Astrocyte (in vitro differentiated cells and primary cell): ENCODE measurements at regions not wholly inside any gene's neighbourhood (a gene's known extent, or its start where the extent isn't known, plus 50 kb on each side); places are given as distances from the start of the nearest gene placed in this dataset.

ENCODE experiments used
- DNase-seq: peaks from one replicate; pipeline ENCODE4 v3.0.0-alpha.2; 2010; ENCODE audit warnings: low read depth
- FAIRE-seq: peaks from 2 replicates; lab custom pipeline; 2011; peaks lifted over from hg19 to GRCh38; lab: Jason Lieb, UNC
- H2AFZ ChIP-seq: 2 replicates; pipeline ENCODE4 v1.6.0; 2012; ENCODE audit warnings: low read depth, low read length, inconsistent platforms
- H3K27ac ChIP-seq: 2 replicates; pipeline ENCODE4 v1.5.1; 2011; ENCODE audit warnings: low read depth, low read length, inconsistent platforms
- H3K27me3 ChIP-seq: 2 replicates; pipeline ENCODE4 v1.6.0; 2011; ENCODE audit warnings: low read length, inconsistent platforms; ENCODE audit not compliant: insufficient read depth
- H3K36me3 ChIP-seq: 2 replicates; pipeline ENCODE4 v1.5.1; 2011; ENCODE audit warnings: low read length, inconsistent platforms; ENCODE audit not compliant: insufficient read depth
- H3K4me1 ChIP-seq: 2 replicates; pipeline ENCODE4 v1.5.1; 2011; ENCODE audit warnings: low read length, inconsistent platforms; ENCODE audit not compliant: insufficient read depth
- H3K4me2 ChIP-seq: 2 replicates; pipeline ENCODE4 v1.6.0; 2012; ENCODE audit warnings: low read length, inconsistent platforms
- H3K4me3 ChIP-seq: 2 replicates; pipeline ENCODE4 v1.5.1; 2011; ENCODE audit warnings: low read depth, mild to moderate bottlenecking, low read length, inconsistent platforms; ENCODE audit not compliant: insufficient read depth
- H3K79me2 ChIP-seq: 2 replicates; pipeline ENCODE4 v1.6.0; 2012; ENCODE audit warnings: mild to moderate bottlenecking, low read length, inconsistent platforms; ENCODE audit not compliant: insufficient read depth
- H3K9ac ChIP-seq: 2 replicates; pipeline ENCODE4 v1.6.0; 2012; ENCODE audit warnings: mild to moderate bottlenecking, low read length, inconsistent platforms
- H3K9me3 ChIP-seq: 2 replicates; pipeline ENCODE4 v1.5.1; 2012; ENCODE audit warnings: low read depth, mild to moderate bottlenecking, low read length, inconsistent platforms; ENCODE audit not compliant: insufficient read depth
- H4K20me1 ChIP-seq: 2 replicates; pipeline ENCODE4 v1.6.0; 2012; ENCODE audit warnings: low read length, inconsistent platforms; ENCODE audit not compliant: insufficient read depth
- H3K27ac Mint-ChIP-seq: one replicate; pipeline ENCODE4 v1.8.0; 2021; ENCODE audit warnings: mild to moderate bottlenecking, mixed read lengths; ENCODE audit not compliant: unreplicated experiment
- H3K27me3 Mint-ChIP-seq: one replicate; pipeline ENCODE4 v1.8.0; 2021; ENCODE audit warnings: low read depth, mixed read lengths; ENCODE audit not compliant: unreplicated experiment
- H3K36me3 Mint-ChIP-seq: one replicate; pipeline ENCODE4 v1.8.0; 2021; ENCODE audit warnings: low read depth, mixed read lengths; ENCODE audit not compliant: unreplicated experiment
- H3K4me1 Mint-ChIP-seq: one replicate; pipeline ENCODE4 v1.8.0; 2021; ENCODE audit warnings: low read depth, mixed read lengths; ENCODE audit not compliant: unreplicated experiment
- H3K4me3 Mint-ChIP-seq: one replicate; pipeline ENCODE4 v1.8.0; 2021; ENCODE audit warnings: mild to moderate bottlenecking, moderate library complexity, mixed read lengths; ENCODE audit not compliant: unreplicated experiment
- H3K9me3 Mint-ChIP-seq: one replicate; pipeline ENCODE4 v1.8.0; 2021; ENCODE audit warnings: mild to moderate bottlenecking, mixed read lengths; ENCODE audit not compliant: unreplicated experiment
- EZH2 ChIP-seq: IDR thresholded peaks from 2 replicates; pipeline ENCODE4 v1.6.1; 2012; ENCODE audit warnings: mild to moderate bottlenecking, low read length, inconsistent platforms; ENCODE audit not compliant: insufficient read depth
- TF ChIP-seq, protein P1 (sequence below): IDR thresholded peaks from 2 replicates; pipeline ENCODE4 v1.5.1; 2011; ENCODE audit warnings: low read depth, mild to moderate bottlenecking, inconsistent platforms, low read length, moderate library complexity; ENCODE audit not compliant: insufficient read depth

DNA sequence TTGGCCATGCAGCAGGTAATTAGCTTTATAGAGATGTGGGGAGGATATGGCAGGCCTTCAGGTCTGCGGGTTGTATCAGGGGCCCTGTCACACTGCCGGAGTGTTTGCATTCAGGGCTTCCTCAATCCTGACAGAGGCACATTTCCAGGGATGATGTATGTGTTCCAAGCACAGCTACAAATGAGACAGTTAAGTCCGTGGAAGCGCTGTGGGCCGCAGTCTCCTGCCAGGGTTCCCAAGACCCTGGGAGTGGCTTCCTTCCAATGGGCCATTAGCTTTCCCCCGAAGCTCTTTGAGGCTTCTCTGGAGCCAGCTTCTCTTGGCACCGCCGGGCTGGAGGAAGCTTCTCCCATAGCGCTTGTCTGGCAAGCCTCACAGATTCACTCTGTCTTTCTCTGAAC, 1524.7 kb upstream of the TMEM132C start:
- no peak overlapping the region for H3K4me3 Mint-ChIP-seq
- no peak for FAIRE-seq
- no peaks in the 10 kb centered on the region for H3K36me3 Mint-ChIP-seq
- no peak for TF ChIP-seq EZH2
- TF ChIP-seq, protein P1, sequence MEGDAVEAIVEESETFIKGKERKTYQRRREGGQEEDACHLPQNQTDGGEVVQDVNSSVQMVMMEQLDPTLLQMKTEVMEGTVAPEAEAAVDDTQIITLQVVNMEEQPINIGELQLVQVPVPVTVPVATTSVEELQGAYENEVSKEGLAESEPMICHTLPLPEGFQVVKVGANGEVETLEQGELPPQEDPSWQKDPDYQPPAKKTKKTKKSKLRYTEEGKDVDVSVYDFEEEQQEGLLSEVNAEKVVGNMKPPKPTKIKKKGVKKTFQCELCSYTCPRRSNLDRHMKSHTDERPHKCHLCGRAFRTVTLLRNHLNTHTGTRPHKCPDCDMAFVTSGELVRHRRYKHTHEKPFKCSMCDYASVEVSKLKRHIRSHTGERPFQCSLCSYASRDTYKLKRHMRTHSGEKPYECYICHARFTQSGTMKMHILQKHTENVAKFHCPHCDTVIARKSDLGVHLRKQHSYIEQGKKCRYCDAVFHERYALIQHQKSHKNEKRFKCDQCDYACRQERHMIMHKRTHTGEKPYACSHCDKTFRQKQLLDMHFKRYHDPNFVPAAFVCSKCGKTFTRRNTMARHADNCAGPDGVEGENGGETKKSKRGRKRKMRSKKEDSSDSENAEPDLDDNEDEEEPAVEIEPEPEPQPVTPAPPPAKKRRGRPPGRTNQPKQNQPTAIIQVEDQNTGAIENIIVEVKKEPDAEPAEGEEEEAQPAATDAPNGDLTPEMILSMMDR: no peak
- H3K9me3 Mint-ChIP-seq: peaks cover 4% of the 10 kb centered on the region
- Histone ChIP-seq H3K4me1 (no peaks in the 10 kb centered on the region), H3K36me3 (no peaks in the 10 kb centered on the region), H3K27ac (no peak overlapping the region), H2AFZ (no peak overlapping the region), H3K4me3 (no peak overlapping the region), H3K9ac (no peak overlapping the region), H3K4me2 (no peak overlapping the region), H3K27me3 (no peaks in the 10 kb centered on the region), H4K20me1 (no peaks in the 10 kb centered on the region), H3K79me2 (no peaks in the 10 kb centered on the region), H3K9me3 (no peaks in the 10 kb centered on the region)
- H3K4me1 Mint-ChIP-seq: no peaks in the 10 kb centered on the region
- no peak overlapping the region for H3K27ac Mint-ChIP-seq
- no peak for DNase-seq
- no peaks in the 10 kb centered on the region for H3K27me3 Mint-ChIP-seq

DNA sequence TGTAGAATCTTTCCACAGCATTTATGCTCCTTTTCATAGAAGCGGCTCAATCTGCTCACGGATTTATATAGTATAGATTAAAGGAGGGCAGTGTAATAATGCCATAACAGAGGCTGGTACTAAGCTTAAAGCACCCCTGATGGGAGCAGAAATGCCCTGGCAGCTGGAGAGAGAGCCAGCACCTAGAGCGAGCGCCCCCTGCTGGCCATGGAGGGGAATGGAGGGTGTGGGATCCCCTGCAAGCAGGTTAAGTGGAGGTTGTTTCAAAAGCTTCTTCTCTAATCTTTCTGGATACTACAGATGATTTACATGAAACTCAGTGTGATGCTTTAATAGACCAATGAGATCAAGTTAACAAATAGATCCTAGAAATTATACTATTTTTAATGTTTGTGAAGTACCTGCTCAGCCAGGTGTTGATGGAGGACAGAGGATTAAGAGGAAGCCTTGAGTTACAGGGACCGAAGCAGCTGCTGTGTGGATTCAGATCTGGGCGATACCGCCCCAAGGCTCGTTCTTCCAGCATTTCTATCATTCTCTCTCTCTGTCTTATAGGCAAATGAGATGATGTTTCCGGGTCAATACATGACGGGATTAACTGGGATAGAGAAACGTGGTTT, 1519.3 kb upstream of the TMEM132C start:
- Mint-ChIP-seq H3K27ac (no peak overlapping the region), H3K4me3 (no peak overlapping the region), H3K4me1 (no peaks in the 10 kb centered on the region), H3K9me3 (peaks cover 4% of the 10 kb centered on the region), H3K36me3 (no peaks in the 10 kb centered on the region), H3K27me3 (no peaks in the 10 kb centered on the region)
- H4K20me1 ChIP-seq: no peaks in the 10 kb centered on the region
- no peak for FAIRE-seq
- H3K4me2 ChIP-seq: no peak overlapping the region
- no peak overlapping the region for H3K27ac ChIP-seq
- no peaks in the 10 kb centered on the region for H3K4me1 ChIP-seq
- H3K9ac ChIP-seq: no peak overlapping the region
- no peak overlapping the region for H3K4me3 ChIP-seq
- H3K79me2 ChIP-seq: no peaks in the 10 kb centered on the region
- no peaks in the 10 kb centered on the region for H3K27me3 ChIP-seq
- TF ChIP-seq EZH2: no peak
- TF ChIP-seq, protein P1: peak; percentile 61
- DNase-seq: peak; percentile 6
- no peaks in the 10 kb centered on the region for H3K9me3 ChIP-seq
- H2AFZ ChIP-seq: no peak overlapping the region
- no peaks in the 10 kb centered on the region for H3K36me3 ChIP-seq

DNA sequence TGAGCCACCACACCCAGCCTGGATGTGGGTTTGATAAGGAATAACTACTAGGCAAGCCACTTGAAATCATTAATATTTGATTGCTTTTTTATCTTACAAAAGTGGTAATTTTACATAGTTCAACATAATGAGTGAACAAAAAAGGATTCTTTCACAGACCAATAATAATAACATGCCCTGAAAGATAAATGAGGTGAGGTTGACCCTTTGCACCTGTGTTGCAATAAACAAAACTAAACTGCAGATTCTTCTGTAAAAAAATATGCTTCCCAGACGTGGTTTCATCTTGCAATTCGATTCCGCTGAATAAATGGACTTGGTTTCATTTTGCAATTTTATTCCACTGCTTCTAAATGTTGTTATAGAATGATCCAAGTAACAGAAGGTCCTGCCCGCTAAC, 1514.9 kb upstream of the TMEM132C start:
- Mint-ChIP-seq H3K4me1 (no peaks in the 10 kb centered on the region), H3K27me3 (no peaks in the 10 kb centered on the region), H3K4me3 (no peak overlapping the region), H3K36me3 (no peaks in the 10 kb centered on the region), H3K27ac (no peak overlapping the region), H3K9me3 (peaks cover 4% of the 10 kb centered on the region)
- Histone ChIP-seq H3K9ac (no peak overlapping the region), H3K4me3 (no peak overlapping the region), H3K4me1 (no peaks in the 10 kb centered on the region), H3K27ac (no peak overlapping the region), H3K4me2 (no peak overlapping the region), H3K36me3 (no peaks in the 10 kb centered on the region), H2AFZ (no peak overlapping the region), H3K27me3 (no peaks in the 10 kb centered on the region), H3K79me2 (no peaks in the 10 kb centered on the region), H4K20me1 (no peaks in the 10 kb centered on the region), H3K9me3 (no peaks in the 10 kb centered on the region)
- TF ChIP-seq, protein P1: no peak
- no peak for TF ChIP-seq EZH2
- FAIRE-seq: no peak
- peak; percentile 71 for DNase-seq
